Heart right ventricle (tissue), 16 donors: ENCODE measurements at regions not wholly inside any gene's neighbourhood (a gene's known extent, or its start where the extent isn't known, plus 50 kb on each side); places are given as distances from the start of the nearest gene placed in this dataset.

Experiments used
- ATAC-seq, 8 donors: fragments of 200-7000 bp; cut with Tn5 transposase; one replicate each; pipeline ENCODE4 v1.9.1; 2020; ENCODE audit warnings: mild to moderate bottlenecking in 8 of 8, moderate library complexity in 8 of 8, moderate number of reproducible peaks in 1 of 8
- DNase-seq, 2 donors: peaks; one replicate each; pipeline ENCODE4 v3.0.0-alpha.2; 2020
- H3K27ac ChIP-seq, 10 donors: fragments of 200-600 bp; sonication (generic) in 2 of 10; one replicate each; pipeline versions ENCODE4 v1.5.0 to v1.8.0; 2020 to 2022; ENCODE audit warnings: mild to moderate bottlenecking in 3 of 10
- H3K27me3 ChIP-seq, 7 donors: fragments of 200-600 bp; one replicate each; pipeline ENCODE4 v1.8.0; 2021 to 2022; ENCODE audit warnings: mild to moderate bottlenecking in 2 of 7
- H3K36me3 ChIP-seq, 9 donors: fragments of 200-600 bp; sonication (generic) in 1 of 9; one replicate each; pipeline versions ENCODE4 v1.5.0 to v1.8.0; 2020 to 2022; ENCODE audit warnings: mild to moderate bottlenecking in 2 of 9
- H3K4me1 ChIP-seq, 9 donors: fragments of 200-600 bp; sonication (generic) in 1 of 9; one replicate each; pipeline versions ENCODE4 v1.5.0 to v1.8.0; 2020 to 2022; ENCODE audit warnings: mild to moderate bottlenecking in 4 of 9
- H3K4me3 ChIP-seq, 10 donors: fragments of 200-600 bp; sonication (generic) in 2 of 10; one replicate each; pipeline versions ENCODE4 v1.5.0 to v1.8.0; 2020 to 2022; ENCODE audit warnings: mild to moderate bottlenecking in 7 of 10, moderate library complexity in 2 of 10
- H3K9me3 ChIP-seq, 11 donors: fragments of 200-600 bp in 10 of 11; sonication (generic) in 2 of 11; one replicate each; pipeline versions ENCODE4 v1.5.0 to v1.8.0; 2013 to 2022; ENCODE audit warnings: mild to moderate bottlenecking in 2 of 11, control low read depth in 1 of 11, moderate library complexity in 1 of 11
- CTCF ChIP-seq, 9 donors: fragments of 200-600 bp; sonication (generic) in 2 of 9; IDR thresholded peaks; one replicate each; pipeline versions ENCODE4 v1.5.0 to v1.8.0; 2021 to 2022; ENCODE audit warnings: antibody characterized with exemption in 9 of 9, mild to moderate bottlenecking in 5 of 9, moderate library complexity in 1 of 9
- WGBS, 2 donors: extraction: QIAGEN DNeasy Blood & Tissue Kit; methylation state at CpG; one replicate each; pipeline ENCODE4 v1.1.7; 2013; ENCODE audit warnings: inconsistent platforms in 1 of 2; 5-methylcytosine and 5-hydroxymethylcytosine counted together
- intact Hi-C, 10 donors: fragments of 100-400 bp; cut with DNase I; formaldehyde crosslinking; loops; one replicate each; pipeline versions ENCODE4 v1.11.1 to v1.14.2; 2022
- donor health status: Arrhythmogenic right ventricular cardiomyopathy.
- donor health status: ischemic (EF 13 %, LVEDD 7.1; RV severe dilation, severe dysfunction).
- donor health status: healthy with polysubstance abuse.
- donor health status: DM: no; HTN: yes; CAD: no.
- donor health status: DM: no; HTN: no; CAD: no.
- donor health status: ischemic (EF 25% LVEDD 6.9; RV normal size, moderate dysfunction).
- donor health status: ischemic (EF 25% LVEDD 5.7; RV mildly dilated, moderate dysfunction).
- donor health status: healthy.
- donor health status: DM: yes; HTN: yes; CAD: no.
- donor health status: Ischemic cardiomyopathy.
- donor health status: ischemic (EF 35%, LVEDD 5.7; RV mildly dilated, moderate dysfunction).
- donor health status: nonischemic (EF 11% LVEDD 7.7; RV severe dilation, severe dysfunction).
- donor health status: DM: yes; HTN: yes; CAD: no.
- donor health status: PGD.
- donor health status: ischemic (EF 29% LVEDD 5.4; RV normal size, mild dysfunction).
- donor health status: nonischemic (EF 23%, LVEDD 6.1; RV moderate dilation, normal function).

GRCh38 chr5:22928821-22929482, 75.8 kb upstream of the CDH12 start:
- TF ChIP-seq CTCF (IDR thresholded peaks at IDR 0.05), result no peak
- H3K36me3 ChIP-seq, result no peaks in the 10 kb centered on the region
- intact Hi-C loops, result no loop called here
- WGBS, 2 donors, result 27% methylated on average over 1 of the region's 1 CpG
- H3K4me1 ChIP-seq, result no peaks in the 10 kb centered on the region
- H3K27ac ChIP-seq, result no peak overlapping the region
- ATAC-seq (no peak), DNase-seq (no peak)
- peaks cover 0 to 24% (median 6%) of the 10 kb centered on the region in 11 donors for H3K9me3 ChIP-seq
- H3K27me3 ChIP-seq, result no peaks in the 10 kb centered on the region
- no peak overlapping the region for H3K4me3 ChIP-seq

GRCh38 chr5:22926574-22926973, 73.4 kb upstream of the CDH12 start:
- DNase-seq (no peak), ATAC-seq (no peak)
- Histone ChIP-seq H3K4me1 (no peaks in the 10 kb centered on the region), H3K36me3 (no peaks in the 10 kb centered on the region), H3K27me3 (no peaks in the 10 kb centered on the region), H3K27ac (no peak overlapping the region), H3K4me3 (no peak overlapping the region), H3K9me3 (peaks cover 0 to 24% (median 6%) of the 10 kb centered on the region in 11 donors)
- no peak for TF ChIP-seq CTCF (IDR thresholded peaks at IDR 0.05)
- intact Hi-C loops, result no loop called here
- WGBS, 2 donors, result 38 to 40% methylated on average over 1 of the region's 1 CpG

GRCh38 chr5:22918511-22918910, 65.4 kb upstream of the CDH12 start:
- TF ChIP-seq CTCF (IDR thresholded peaks at IDR 0.05), result no peak
- Histone ChIP-seq H3K27ac (no peak overlapping the region), H3K9me3 (no peaks in the 10 kb centered on the region), H3K4me3 (no peak overlapping the region), H3K36me3 (no peaks in the 10 kb centered on the region), H3K27me3 (no peaks in the 10 kb centered on the region), H3K4me1 (no peaks in the 10 kb centered on the region)
- ATAC-seq, result no peak
- intact Hi-C loops, result no loop called here
- 62 to 70% methylated on average over 4 of the region's 4 CpGs for WGBS, 2 donors
- DNase-seq, result no peak

- no peak for ATAC-seq
- no peaks in the 10 kb centered on the region for H3K36me3 ChIP-seq
- no peak for TF ChIP-seq CTCF (IDR thresholded peaks at IDR 0.05)
- no peaks in the 10 kb centered on the region for H3K9me3 ChIP-seq
- H3K27ac ChIP-seq, result no peak overlapping the region
- H3K4me3 ChIP-seq, result no peak overlapping the region
- H3K4me1 ChIP-seq, result no peaks in the 10 kb centered on the region
- H3K27me3 ChIP-seq, result no peaks in the 10 kb centered on the region
- intact Hi-C loops, result no loop called here
- WGBS, 2 donors, result 69 to 81% methylated on average over 1 of the region's 1 CpG
- no peak for DNase-seq
These were observed 63.2 kb upstream of the CDH12 start for GRCh38 chr5:22916393-22916792.
